Mesenchymal stem cell (in vitro differentiated cells and primary cell): ENCODE measurements at regions not wholly inside any gene's neighbourhood (a gene's known extent, or its start where the extent isn't known, plus 50 kb on each side); places are given as distances from the start of the nearest gene placed in this dataset.

ENCODE experiments used
- DNase-seq: peaks from one replicate; pipeline ENCODE4 v3.0.0-alpha.2; 2013
- H2AFZ ChIP-seq: one replicate; pipeline ENCODE4 v1.6.1; 2013; ENCODE audit warnings: low read depth, mild to moderate bottlenecking, control low read depth, inconsistent platforms, low read length, moderate library complexity
- H2AK5ac ChIP-seq: 2 replicates; pipeline ENCODE4 v1.6.1; 2013; ENCODE audit warnings: low read length, moderate library complexity, mild to moderate bottlenecking, inconsistent platforms; ENCODE audit not compliant: severe bottlenecking
- H2BK120ac ChIP-seq: one replicate; pipeline ENCODE4 v1.6.1; 2013; ENCODE audit warnings: low read depth, mild to moderate bottlenecking, inconsistent platforms, low read length, moderate library complexity
- H2BK12ac ChIP-seq, 2 experiments: one replicate each; pipeline ENCODE4 v1.6.1; 2013; ENCODE audit warnings: inconsistent platforms in 2 of 2, low read length in 2 of 2, mild to moderate bottlenecking in 2 of 2, moderate library complexity in 2 of 2, control low read depth in 1 of 2
- H2BK15ac ChIP-seq: one replicate; pipeline ENCODE4 v1.6.1; 2013; ENCODE audit warnings: mild to moderate bottlenecking, low read depth, inconsistent platforms; ENCODE audit not compliant: poor library complexity, severe bottlenecking
- H2BK5ac ChIP-seq: 2 replicates; pipeline ENCODE4 v1.6.1; 2013; ENCODE audit warnings: low read depth, mild to moderate bottlenecking, low read length, control low read depth, inconsistent platforms; ENCODE audit not compliant: poor library complexity, severe bottlenecking
- H3K14ac ChIP-seq, 2 experiments: one replicate each; pipeline ENCODE4 v1.6.1; 2013; ENCODE audit warnings: inconsistent platforms in 2 of 2, low read length in 2 of 2, control low read depth in 1 of 2, mild to moderate bottlenecking in 1 of 2, moderate library complexity in 1 of 2
- H3K18ac ChIP-seq, 2 experiments: one replicate each; pipeline ENCODE4 v1.6.1; 2013; ENCODE audit warnings: inconsistent platforms in 2 of 2, low read length in 2 of 2, control low read depth in 1 of 2, low read depth in 1 of 2, mild to moderate bottlenecking in 1 of 2
- H3K23ac ChIP-seq, 2 experiments: one replicate each; pipeline ENCODE4 v1.6.1; 2013; ENCODE audit warnings: inconsistent platforms in 2 of 2, low read length in 2 of 2, mild to moderate bottlenecking in 2 of 2, moderate library complexity in 2 of 2, control low read depth in 1 of 2
- H3K27ac ChIP-seq: 2 replicates; pipeline ENCODE4 v1.5.1; 2013; ENCODE audit warnings: mild to moderate bottlenecking, moderate library complexity, low read length, control low read depth, inconsistent platforms; ENCODE audit not compliant: poor library complexity, severe bottlenecking
- H3K27me3 ChIP-seq, 2 experiments: 2 replicates each; pipeline versions ENCODE4 v1.6.1 to v1.7.0; 2013; ENCODE audit warnings: low read length in 2 of 2, mild to moderate bottlenecking in 2 of 2, moderate library complexity in 2 of 2, control low read depth in 1 of 2, inconsistent platforms in 1 of 2; ENCODE audit not compliant: control insufficient read depth in 1 of 2, insufficient read depth in 1 of 2
- H3K36me3 ChIP-seq, 2 experiments: 2 replicates each; pipeline versions ENCODE4 v1.6.1 to v1.7.0; 2013; ENCODE audit warnings: low read length in 2 of 2, control low read depth in 1 of 2, inconsistent platforms in 1 of 2, low read depth in 1 of 2, mild to moderate bottlenecking in 1 of 2; ENCODE audit not compliant: insufficient read depth in 2 of 2, control insufficient read depth in 1 of 2
- H3K4ac ChIP-seq, 2 experiments: one replicate each; pipeline ENCODE4 v1.6.1; 2013; ENCODE audit warnings: inconsistent platforms in 2 of 2, low read length in 2 of 2, mild to moderate bottlenecking in 2 of 2, moderate library complexity in 2 of 2, control low read depth in 1 of 2, low read depth in 1 of 2
- H3K4me1 ChIP-seq: 2 replicates; pipeline ENCODE4 v1.6.1; 2013; ENCODE audit warnings: low read depth, low read length, control low read depth; ENCODE audit not compliant: control insufficient read depth, insufficient read depth
- H3K4me2 ChIP-seq: 2 replicates; pipeline ENCODE4 v1.6.1; 2013; ENCODE audit warnings: low read length, mild to moderate bottlenecking, inconsistent platforms; ENCODE audit not compliant: poor library complexity, severe bottlenecking
- H3K4me3 ChIP-seq, 2 experiments: 2 replicates each; pipeline versions ENCODE4 v1.5.1 to v1.7.0; 2013; ENCODE audit warnings: low read length in 2 of 2, mild to moderate bottlenecking in 2 of 2, control low read depth in 1 of 2, low read depth in 1 of 2; ENCODE audit not compliant: insufficient read depth in 1 of 2
- H3K79me1 ChIP-seq: replicated peaks from 2 replicates; pipeline ENCODE4 v1.6.1; 2013; ENCODE audit warnings: mild to moderate bottlenecking, control low read depth, low read length, inconsistent platforms; ENCODE audit not compliant: poor library complexity, severe bottlenecking
- H3K9ac ChIP-seq: 2 replicates; pipeline ENCODE4 v1.7.0; 2013; ENCODE audit warnings: mild to moderate bottlenecking, low read length, moderate library complexity
- H3K9me3 ChIP-seq: 2 replicates; pipeline ENCODE4 v1.7.0; 2013; ENCODE audit warnings: mild to moderate bottlenecking, low read length; ENCODE audit not compliant: control insufficient read depth
- H4K8ac ChIP-seq: one replicate; pipeline ENCODE4 v1.6.1; 2013; ENCODE audit warnings: inconsistent platforms, mild to moderate bottlenecking, low read length, moderate library complexity
- H4K91ac ChIP-seq: one replicate; pipeline ENCODE4 v1.6.1; 2013; ENCODE audit warnings: mild to moderate bottlenecking, low read length, inconsistent platforms
- WGBS: methylation state at CpG from one replicate; pipeline ENCODE4 v1.1.7; 2013; ENCODE audit warnings: mixed read lengths; 5-methylcytosine and 5-hydroxymethylcytosine counted together

DNA sequence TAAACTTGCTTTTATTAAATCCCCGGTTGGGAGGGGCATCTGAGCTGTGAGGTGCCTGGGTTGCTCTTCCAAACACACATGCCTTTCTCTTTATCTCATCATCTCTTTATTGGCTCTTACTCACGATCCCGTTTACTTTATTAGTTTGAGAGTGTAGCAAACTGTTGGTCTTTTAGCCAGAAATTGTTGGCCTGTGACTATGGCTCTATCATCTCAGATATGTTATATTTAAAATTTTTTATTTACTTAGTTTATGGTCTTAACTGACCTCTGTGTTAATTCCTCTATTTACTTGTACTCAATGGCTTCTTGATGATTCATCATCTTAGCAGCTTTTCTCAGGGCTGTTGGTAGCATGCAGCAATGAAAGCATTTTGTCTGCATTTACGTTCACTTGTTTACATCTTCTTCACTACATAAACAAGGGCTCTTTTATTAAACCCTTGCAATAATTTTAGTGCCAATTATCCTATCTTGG, 408.4 kb downstream of the HRH4 start:
- H3K14ac ChIP-seq = no peak overlapping the region
- no peak overlapping the region for H3K23ac ChIP-seq
- H3K4me2 ChIP-seq = no peak overlapping the region
- no peak overlapping the region for H2AK5ac ChIP-seq
- H3K4ac ChIP-seq = no peak overlapping the region
- H3K79me1 ChIP-seq = no peaks in the 10 kb centered on the region
- no peaks in the 10 kb centered on the region for H3K9me3 ChIP-seq
- H3K36me3 ChIP-seq = no peaks in the 10 kb centered on the region
- H3K9ac ChIP-seq = no peak overlapping the region
- H3K27ac ChIP-seq = no peak overlapping the region
- no peak overlapping the region for H3K4me3 ChIP-seq
- H2AFZ ChIP-seq = no peak overlapping the region
- 0% methylated on average over 1 of the region's 4 CpGs for WGBS
- H2BK15ac ChIP-seq = no peak overlapping the region
- H4K8ac ChIP-seq = no peak overlapping the region
- no peak overlapping the region for H2BK120ac ChIP-seq
- no peak overlapping the region for H4K91ac ChIP-seq
- H3K4me1 ChIP-seq = no peaks in the 10 kb centered on the region
- no peak overlapping the region for H2BK5ac ChIP-seq
- DNase-seq = peak; percentile 90
- H3K18ac ChIP-seq = no peak overlapping the region
- H2BK12ac ChIP-seq = no peak overlapping the region
- H3K27me3 ChIP-seq = no peaks in the 10 kb centered on the region

DNA sequence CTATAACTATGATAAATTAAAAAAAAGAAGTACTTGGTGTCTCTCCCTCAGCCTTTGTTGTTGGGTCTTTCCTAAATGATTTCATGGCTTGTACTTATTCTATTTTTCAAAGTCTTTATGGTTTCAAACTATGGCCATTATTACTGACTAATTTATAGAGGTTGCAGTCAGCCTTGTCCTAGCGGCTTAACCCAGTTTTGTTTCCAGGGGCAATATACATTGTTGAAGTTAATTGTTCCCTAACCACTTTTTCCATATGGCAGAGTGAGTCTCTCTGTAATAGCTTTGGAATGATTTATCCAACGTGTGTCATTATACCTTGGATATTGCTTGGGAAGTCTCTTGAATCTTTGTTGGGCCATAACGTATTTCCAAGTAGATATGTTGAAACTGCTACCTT, 408.8 kb downstream of the HRH4 start:
- no peak overlapping the region for H3K9ac ChIP-seq
- no peak overlapping the region for H2BK15ac ChIP-seq
- H2BK12ac ChIP-seq = no peak overlapping the region
- H3K36me3 ChIP-seq = no peaks in the 10 kb centered on the region
- no peaks in the 10 kb centered on the region for H3K27me3 ChIP-seq
- no peaks in the 10 kb centered on the region for H3K79me1 ChIP-seq
- peak; percentile 55 for DNase-seq
- WGBS = 0% methylated on average over 2 of the region's 3 CpGs
- H3K27ac ChIP-seq = no peak overlapping the region
- no peak overlapping the region for H2AFZ ChIP-seq
- H3K4me3 ChIP-seq = no peak overlapping the region
- H3K23ac ChIP-seq = no peak overlapping the region
- no peak overlapping the region for H4K8ac ChIP-seq
- no peak overlapping the region for H3K14ac ChIP-seq
- H2AK5ac ChIP-seq = no peak overlapping the region
- no peak overlapping the region for H3K4ac ChIP-seq
- no peaks in the 10 kb centered on the region for H3K9me3 ChIP-seq
- H2BK120ac ChIP-seq = no peak overlapping the region
- H4K91ac ChIP-seq = no peak overlapping the region
- H3K4me1 ChIP-seq = no peaks in the 10 kb centered on the region
- H3K18ac ChIP-seq = no peak overlapping the region
- H3K4me2 ChIP-seq = no peak overlapping the region
- no peak overlapping the region for H2BK5ac ChIP-seq

DNA sequence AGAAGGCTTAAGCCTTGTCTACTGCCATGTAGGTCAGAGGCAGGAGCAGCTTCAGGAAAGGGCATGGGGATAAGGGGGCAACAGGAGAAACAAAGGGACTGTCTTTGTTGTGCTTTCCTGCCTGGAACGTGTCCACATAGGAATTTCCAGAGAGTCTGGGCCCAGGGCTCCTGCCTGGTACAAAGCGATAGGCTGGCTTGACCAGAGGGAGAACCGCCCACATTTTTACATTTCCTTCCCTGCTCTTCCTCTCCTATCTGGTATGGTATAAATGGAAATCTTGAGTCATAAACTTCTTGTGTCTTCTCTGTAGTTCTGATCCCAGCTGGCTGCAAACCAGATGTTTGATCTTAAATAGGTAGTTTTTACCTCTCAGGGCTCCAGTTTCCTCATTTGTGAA, 414.8 kb downstream of the HRH4 start:
- Histone ChIP-seq H3K27ac (no peak overlapping the region), H3K4me2 (no peak overlapping the region), H3K27me3 (peaks cover 0 to 16% of the 10 kb centered on the region in 2 experiments), H3K18ac (no peak overlapping the region), H2AFZ (no peak overlapping the region), H2AK5ac (no peak overlapping the region), H3K4ac (no peak overlapping the region), H3K36me3 (no peaks in the 10 kb centered on the region), H2BK5ac (no peak overlapping the region), H4K8ac (no peak overlapping the region), H2BK12ac (no peak overlapping the region), H3K79me1 (no peaks in the 10 kb centered on the region), H3K9ac (peak overlapping the region; percentile 23), H2BK120ac (no peak overlapping the region), H3K4me1 (no peaks in the 10 kb centered on the region), H4K91ac (no peak overlapping the region), H2BK15ac (no peak overlapping the region), H3K23ac (no peak overlapping the region), H3K9me3 (no peaks in the 10 kb centered on the region), H3K14ac (no peak overlapping the region), H3K4me3 (no peak overlapping the region)
- no peak for DNase-seq
- WGBS = 78% methylated on average over 1 of the region's 3 CpGs

DNA sequence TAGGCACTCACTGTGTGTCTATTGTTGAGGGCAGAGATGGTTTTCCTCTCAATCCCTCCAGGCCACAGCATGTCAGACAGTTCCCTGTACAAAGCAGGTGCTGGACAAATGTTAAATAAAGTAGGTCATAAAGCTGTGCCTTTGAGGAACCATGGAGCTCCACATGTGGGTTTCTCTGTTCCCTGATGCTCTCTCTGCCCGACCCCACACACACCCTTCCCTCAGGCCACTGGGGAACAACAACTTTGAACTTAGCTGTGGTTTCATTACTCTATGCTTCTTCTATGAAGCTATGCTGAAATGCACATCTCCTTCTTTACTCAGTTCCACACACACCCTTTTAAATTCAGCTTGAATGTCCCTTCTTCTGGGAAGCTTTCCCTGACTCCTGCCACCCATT, 415.3 kb downstream of the HRH4 start:
- no peak for DNase-seq
- no peak overlapping the region for H3K4ac ChIP-seq
- no peak overlapping the region for H2AK5ac ChIP-seq
- H2AFZ ChIP-seq = no peak overlapping the region
- no peak overlapping the region for H3K18ac ChIP-seq
- no peaks in the 10 kb centered on the region for H3K4me1 ChIP-seq
- no peak overlapping the region for H2BK120ac ChIP-seq
- H2BK12ac ChIP-seq = peak overlapping the region in 1 of 2 experiments; percentile 37
- H3K9me3 ChIP-seq = no peaks in the 10 kb centered on the region
- no peaks in the 10 kb centered on the region for H3K36me3 ChIP-seq
- no peak overlapping the region for H2BK15ac ChIP-seq
- WGBS = 51% methylated on average over 1 of the region's 1 CpG
- no peak overlapping the region for H2BK5ac ChIP-seq
- H3K27ac ChIP-seq = no peak overlapping the region
- H3K4me2 ChIP-seq = no peak overlapping the region
- no peak overlapping the region for H3K4me3 ChIP-seq
- no peak overlapping the region for H3K14ac ChIP-seq
- H4K8ac ChIP-seq = no peak overlapping the region
- H3K27me3 ChIP-seq = peaks cover 0 to 16% of the 10 kb centered on the region in 2 experiments
- no peak overlapping the region for H3K23ac ChIP-seq
- H3K79me1 ChIP-seq = no peaks in the 10 kb centered on the region
- H3K9ac ChIP-seq = peak overlapping the region; percentile 23
- no peak overlapping the region for H4K91ac ChIP-seq
